ENCODE measurements at regions not wholly inside any gene's neighbourhood (a gene's known extent, or its start where the extent isn't known, plus 50 kb on each side); places are given as distances from the start of the nearest gene placed in this dataset.

- TF ChIP-seq POLR2A (IDR thresholded peaks at IDR 0.05) (no peak), CTCF (IDR thresholded peaks at IDR 0.05) (no peak)
Observed at GRCh38 chr11:109854731-109855130, 238.5 kb upstream of the ZC3H12C start.
